Chondrocyte (in vitro differentiated cells): ENCODE measurements at regions not wholly inside any gene's neighbourhood (a gene's known extent, or its start where the extent isn't known, plus 50 kb on each side); places are given as distances from the start of the nearest gene placed in this dataset.
"Not testable (repeated sequence)": the region's sequence is repeated elsewhere in the genome, so short reads cannot be mapped to it uniquely, and the experiment has no call there.

ENCODE experiments used
- DNase-seq: peaks from one replicate; pipeline ENCODE4 v3.0.0; 2021; ENCODE audit warnings: mixed read lengths, low spot score
- H3K27ac Mint-ChIP-seq: one replicate; pipeline ENCODE4 v1.8.0; 2021; ENCODE audit warnings: mild to moderate bottlenecking, moderate library complexity, mixed read lengths; ENCODE audit not compliant: unreplicated experiment
- H3K27me3 Mint-ChIP-seq: 2 replicates; pipeline ENCODE4 v1.8.0; 2021; ENCODE audit warnings: low read depth, mixed read lengths
- H3K36me3 Mint-ChIP-seq: 2 replicates; pipeline ENCODE4 v1.8.0; 2021; ENCODE audit warnings: low read depth, mixed read lengths
- H3K4me1 Mint-ChIP-seq: 2 replicates; pipeline ENCODE4 v1.8.0; 2021; ENCODE audit warnings: low read depth, mild to moderate bottlenecking, mixed read lengths
- H3K4me3 Mint-ChIP-seq: one replicate; pipeline ENCODE4 v1.8.0; 2021; ENCODE audit warnings: mild to moderate bottlenecking, moderate library complexity, mixed read lengths; ENCODE audit not compliant: unreplicated experiment
- H3K9me3 Mint-ChIP-seq: 2 replicates; pipeline ENCODE4 v1.8.0; 2021; ENCODE audit warnings: low read depth, mixed read lengths

DNA sequence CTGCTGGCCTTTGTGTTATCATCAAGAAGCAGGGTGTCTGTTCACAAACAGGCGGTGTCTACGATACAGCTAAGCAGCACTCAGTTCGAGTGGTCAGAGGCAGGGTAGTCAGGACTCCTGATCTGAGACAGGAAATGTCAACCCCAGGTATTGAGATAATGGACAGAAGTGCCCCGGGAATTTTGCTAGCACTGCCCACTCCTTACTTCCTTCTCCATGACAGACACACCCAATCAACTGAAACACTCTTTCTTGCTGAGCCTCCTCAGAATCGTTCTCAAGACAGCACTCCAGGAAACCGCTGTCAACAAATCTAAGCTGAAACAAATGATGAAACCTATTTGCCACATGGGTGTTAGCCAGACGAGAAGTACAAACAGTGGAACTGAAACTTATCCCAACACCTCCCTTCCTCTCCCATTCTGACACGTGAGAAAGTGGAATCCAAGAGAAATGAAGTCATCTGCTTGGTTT is 109.3 kb downstream of the GTF2IRD2B start:
- not testable (repeated sequence) for H3K9me3 Mint-ChIP-seq, H3K27me3 Mint-ChIP-seq, DNase-seq, H3K4me3 Mint-ChIP-seq, H3K4me1 Mint-ChIP-seq, H3K27ac Mint-ChIP-seq, H3K36me3 Mint-ChIP-seq

DNA sequence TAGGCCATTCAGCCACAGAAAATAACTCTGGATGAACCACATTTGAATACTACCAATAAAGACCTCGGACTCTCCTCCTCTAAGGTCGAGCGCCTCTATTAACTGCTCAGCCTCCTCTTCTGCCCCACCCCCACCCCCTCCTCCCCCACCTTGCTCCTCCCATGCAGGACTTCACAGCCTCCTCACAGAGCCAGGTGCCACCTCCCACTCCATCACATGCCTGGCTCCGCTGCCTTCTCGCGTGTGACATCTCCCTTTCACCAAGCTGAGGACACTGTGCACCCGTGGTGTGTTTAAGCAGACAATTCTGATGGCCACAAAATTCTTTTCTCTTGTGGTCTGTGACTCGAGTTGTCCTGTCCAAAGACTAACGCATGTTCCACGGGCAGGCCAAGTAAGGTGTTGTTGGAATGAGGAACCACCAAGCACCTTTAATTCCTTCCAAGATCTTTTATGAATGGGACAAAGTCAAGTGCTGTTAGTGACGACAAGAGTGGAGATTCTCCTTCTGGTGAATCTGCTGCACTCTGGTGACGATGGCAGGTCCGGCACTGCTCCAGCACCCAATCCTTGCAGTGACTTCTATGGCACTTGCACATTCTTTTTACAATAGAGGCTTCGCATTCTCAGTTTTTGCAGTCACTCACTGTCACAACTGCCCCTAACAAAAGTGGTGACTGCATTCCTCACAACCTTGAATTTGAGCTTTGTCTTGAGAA is 113.1 kb downstream of the GTF2IRD2B start:
- DNase-seq, H3K4me1 Mint-ChIP-seq, H3K36me3 Mint-ChIP-seq, H3K27me3 Mint-ChIP-seq, H3K27ac Mint-ChIP-seq, H3K4me3 Mint-ChIP-seq, H3K9me3 Mint-ChIP-seq: not testable (repeated sequence)

DNA sequence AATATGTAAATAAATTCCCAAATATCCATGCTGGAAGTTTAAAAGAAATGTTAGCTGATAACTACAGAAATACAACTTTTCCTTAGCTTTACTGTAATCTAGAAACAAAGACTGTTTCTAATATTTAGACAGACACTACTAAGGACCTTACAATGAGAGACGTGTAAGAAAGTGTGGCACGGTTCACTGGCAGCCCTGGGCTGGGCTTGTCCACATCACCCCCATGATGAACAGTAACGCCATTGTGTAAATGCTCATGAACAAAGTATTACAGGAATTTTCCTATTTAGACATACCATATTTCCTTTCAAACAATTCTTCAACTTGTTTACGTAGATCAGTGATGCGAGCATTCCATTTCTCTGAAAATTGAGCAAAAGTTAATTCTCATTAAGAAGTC is 123.1 kb downstream of the GTF2IRD2B start:
- H3K27me3 Mint-ChIP-seq, H3K4me1 Mint-ChIP-seq, H3K9me3 Mint-ChIP-seq, H3K27ac Mint-ChIP-seq, H3K4me3 Mint-ChIP-seq, H3K36me3 Mint-ChIP-seq, DNase-seq: not testable (repeated sequence)

GRCh38 chr7:75216963-75217362 is 124.6 kb downstream of the GTF2IRD2B start:
- H3K4me1 Mint-ChIP-seq, H3K27me3 Mint-ChIP-seq, DNase-seq, H3K9me3 Mint-ChIP-seq, H3K36me3 Mint-ChIP-seq, H3K27ac Mint-ChIP-seq, H3K4me3 Mint-ChIP-seq: not testable (repeated sequence)

DNA sequence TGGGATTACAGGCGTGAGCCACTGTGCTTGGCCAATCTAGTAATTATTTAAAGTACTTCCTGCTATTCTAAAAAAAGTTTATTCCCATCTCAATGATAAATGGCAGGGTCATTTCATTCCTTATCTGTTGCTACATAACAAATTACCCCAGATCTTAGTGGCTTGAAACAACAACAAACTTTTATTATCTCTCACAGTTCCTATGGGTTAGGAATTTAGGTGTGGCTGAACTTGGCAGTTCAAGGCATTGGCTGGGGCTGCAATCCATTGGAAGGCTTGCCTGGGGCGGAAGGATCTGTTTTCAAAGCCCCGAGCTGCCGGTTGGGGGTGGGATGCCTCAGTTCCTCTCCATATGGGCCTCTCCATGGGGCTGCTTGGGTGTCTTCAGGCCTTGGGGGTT is 133.7 kb downstream of the GTF2IRD2B start:
- H3K9me3 Mint-ChIP-seq, H3K27me3 Mint-ChIP-seq, DNase-seq, H3K27ac Mint-ChIP-seq, H3K36me3 Mint-ChIP-seq, H3K4me3 Mint-ChIP-seq, H3K4me1 Mint-ChIP-seq: not testable (repeated sequence)

DNA sequence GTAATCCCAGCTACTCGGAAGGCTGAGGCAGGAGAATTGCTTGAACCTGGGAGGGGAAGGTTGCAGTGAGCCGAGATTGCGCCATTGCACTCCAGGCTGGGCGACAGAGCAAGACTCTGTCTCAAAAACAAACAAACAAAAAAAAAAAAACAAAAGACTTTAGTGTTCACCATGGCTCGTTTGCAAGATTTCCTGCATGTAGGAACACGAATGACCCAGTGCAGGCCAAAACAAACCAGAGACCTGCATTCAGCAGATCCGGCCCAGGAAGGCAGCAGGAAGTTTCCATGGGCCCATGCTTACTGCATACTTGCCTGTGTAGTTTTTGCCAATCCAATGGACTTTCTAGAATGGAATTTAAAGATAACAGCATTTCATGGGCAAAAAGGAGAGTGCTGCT is 137.2 kb downstream of the GTF2IRD2B start:
- DNase-seq, H3K9me3 Mint-ChIP-seq, H3K4me3 Mint-ChIP-seq, H3K27me3 Mint-ChIP-seq, H3K4me1 Mint-ChIP-seq, H3K36me3 Mint-ChIP-seq, H3K27ac Mint-ChIP-seq: not testable (repeated sequence)

GRCh38 chr7:75230558-75230957 is 138.2 kb downstream of the GTF2IRD2B start:
- not testable (repeated sequence) for H3K9me3 Mint-ChIP-seq, H3K27me3 Mint-ChIP-seq, H3K36me3 Mint-ChIP-seq, DNase-seq, H3K4me3 Mint-ChIP-seq, H3K4me1 Mint-ChIP-seq, H3K27ac Mint-ChIP-seq

DNA sequence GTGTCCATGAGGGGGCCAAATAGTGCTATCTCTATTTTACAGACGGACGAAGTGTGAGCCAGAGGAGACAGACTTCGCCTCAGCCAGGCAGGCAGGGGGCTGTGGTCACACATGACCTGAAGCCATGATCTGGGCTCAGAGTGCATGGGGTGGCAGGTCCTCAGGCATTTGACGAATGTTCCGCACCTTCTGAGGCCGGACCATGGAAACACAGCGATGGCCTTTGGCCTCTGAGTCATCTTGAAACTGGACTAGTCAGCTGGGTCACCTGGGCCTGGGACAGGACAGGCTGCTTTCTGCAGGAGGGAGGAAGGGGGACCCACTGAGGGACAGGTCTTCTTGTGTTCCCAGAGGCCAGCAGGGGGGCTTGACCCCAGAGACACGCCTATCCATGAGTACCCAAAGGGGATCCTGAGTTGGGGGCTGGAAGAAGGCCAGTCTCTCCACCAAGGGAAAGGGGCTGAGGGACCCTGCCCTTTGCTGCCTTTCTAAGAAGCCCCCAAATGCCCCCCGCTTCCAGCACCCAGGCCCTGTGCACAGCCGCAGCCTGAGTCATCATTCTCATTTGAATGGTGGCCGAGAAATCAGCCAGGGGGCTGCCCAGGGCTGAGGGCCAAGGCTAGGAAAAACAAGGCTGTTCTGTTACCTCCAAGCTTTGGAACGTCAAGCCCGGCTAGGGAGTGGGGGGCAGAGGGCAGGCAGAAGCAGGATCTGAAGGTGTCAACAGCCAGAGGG is 142.9 kb downstream of the GTF2IRD2B start:
- H3K9me3 Mint-ChIP-seq, H3K4me3 Mint-ChIP-seq, H3K36me3 Mint-ChIP-seq, DNase-seq, H3K27ac Mint-ChIP-seq, H3K4me1 Mint-ChIP-seq, H3K27me3 Mint-ChIP-seq: not testable (repeated sequence)

- not testable (repeated sequence) for H3K4me3 Mint-ChIP-seq, H3K36me3 Mint-ChIP-seq, H3K27ac Mint-ChIP-seq, DNase-seq, H3K4me1 Mint-ChIP-seq, H3K9me3 Mint-ChIP-seq, H3K27me3 Mint-ChIP-seq
Measured at GRCh38 chr7:75235827-75236167, 143.4 kb downstream of the GTF2IRD2B start.

DNA sequence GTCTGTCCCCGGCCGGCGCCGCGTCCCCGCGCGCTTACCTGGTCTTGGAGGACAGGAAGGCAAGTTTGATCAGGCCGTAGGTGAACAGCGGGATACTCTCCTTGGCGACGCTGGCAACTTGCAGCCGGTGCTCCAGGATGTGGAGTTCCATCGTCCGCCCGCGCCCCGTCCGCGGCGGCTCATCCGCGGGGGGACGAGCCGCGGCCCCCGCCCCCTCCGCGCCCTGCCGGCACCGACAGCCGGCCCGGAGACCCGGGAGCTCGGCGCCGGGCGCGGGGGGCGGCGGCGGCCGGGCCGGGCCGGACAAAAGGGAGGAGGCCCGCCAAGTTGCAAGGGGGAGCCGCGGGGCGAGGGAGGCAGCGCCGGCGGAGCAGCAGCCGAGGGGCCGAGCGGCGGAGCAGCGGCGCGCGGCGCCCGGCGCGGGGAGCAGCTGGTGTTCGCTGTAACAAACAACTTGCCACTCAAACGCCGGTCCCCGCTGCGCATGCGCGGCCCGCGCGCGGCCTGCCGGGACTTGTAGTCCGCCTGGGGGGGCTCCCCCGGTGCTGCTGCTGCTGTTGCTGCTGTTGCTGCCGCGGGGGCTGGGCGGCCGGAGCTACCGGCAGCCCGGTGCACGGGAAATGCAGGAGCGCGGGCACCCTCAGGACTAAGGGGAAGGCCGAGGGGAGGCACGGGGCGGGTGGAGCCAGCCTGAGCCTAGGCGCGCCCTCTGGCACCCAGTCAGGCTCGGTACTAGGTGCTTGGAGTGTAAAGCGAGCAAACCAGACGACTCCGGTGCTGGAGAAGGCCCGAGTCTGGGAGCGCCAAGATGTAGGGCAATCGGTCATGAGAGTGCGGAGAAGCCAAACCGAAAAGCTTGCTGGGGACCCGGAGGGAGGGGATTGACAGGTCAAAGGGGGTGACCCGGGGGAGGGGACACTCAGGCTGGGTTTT is 145.1 kb downstream of the GTF2IRD2B start:
- H3K36me3 Mint-ChIP-seq, H3K27ac Mint-ChIP-seq, H3K4me1 Mint-ChIP-seq, H3K27me3 Mint-ChIP-seq, H3K9me3 Mint-ChIP-seq: not testable (repeated sequence)
- H3K4me3 Mint-ChIP-seq, result peak overlapping the region; percentile 49
- DNase-seq, result peak; percentile 30

DNA sequence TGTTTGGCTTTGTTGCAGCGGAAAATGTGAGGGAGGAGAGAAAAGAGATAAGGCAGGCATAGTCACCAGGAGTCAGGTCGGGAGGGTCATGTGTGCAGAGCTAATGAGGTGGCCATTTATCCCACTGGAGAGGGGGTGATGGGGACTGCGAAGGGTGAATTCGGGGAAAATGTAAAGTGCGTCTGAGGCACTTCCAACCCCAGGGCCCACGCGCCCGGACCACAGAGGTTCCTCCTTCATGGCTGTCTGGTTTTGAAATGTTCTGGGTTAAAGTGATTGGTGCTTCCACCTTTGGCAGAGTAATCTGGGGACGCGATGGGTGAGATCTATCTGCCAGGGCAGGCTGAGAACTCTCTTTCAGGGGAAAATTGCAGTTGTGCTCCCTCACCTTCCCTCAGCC is 145.9 kb downstream of the GTF2IRD2B start:
- not testable (repeated sequence) for H3K4me1 Mint-ChIP-seq, H3K27ac Mint-ChIP-seq, H3K36me3 Mint-ChIP-seq, H3K9me3 Mint-ChIP-seq, H3K4me3 Mint-ChIP-seq, H3K27me3 Mint-ChIP-seq, DNase-seq

GRCh38 chr7:75243638-75244037 is 151.2 kb downstream of the GTF2IRD2B start:
- not testable (repeated sequence) for H3K27ac Mint-ChIP-seq, H3K27me3 Mint-ChIP-seq, H3K4me1 Mint-ChIP-seq, DNase-seq, H3K4me3 Mint-ChIP-seq, H3K9me3 Mint-ChIP-seq, H3K36me3 Mint-ChIP-seq
